ENCODE measurements at regions not wholly inside any gene's neighbourhood (a gene's known extent, or its start where the extent isn't known, plus 50 kb on each side); places are given as distances from the start of the nearest gene placed in this dataset.

- in situ Hi-C loops (cut with MboI; ENCODE audit: low sequenced_read_pairs, unreplicated experiment): no loop called here
- TF ChIP-seq CTCF (IDR thresholded peaks at IDR 0.05; ENCODE audit: borderline replicate concordance, control extremely low read depth, extremely low read depth, insufficient read depth, missing control alignments): no peak
- no peak for DNase-seq (ENCODE audit: low spot score)
These were observed 192.2 kb upstream of the SYNDIG1 start for GRCh38 chr20:24277196-24277595.

- DNase-seq (ENCODE audit: low spot score): no peak
- TF ChIP-seq CTCF (IDR thresholded peaks at IDR 0.05; ENCODE audit: borderline replicate concordance, control extremely low read depth, extremely low read depth, insufficient read depth, missing control alignments): no peak
- in situ Hi-C loops (cut with MboI; ENCODE audit: low sequenced_read_pairs, unreplicated experiment): no loop called here
These were observed 193.3 kb upstream of the SYNDIG1 start for GRCh38 chr20:24275946-24276705.

GRCh38 chr20:24273251-24273650 is 196.2 kb upstream of the SYNDIG1 start:
- no peak for TF ChIP-seq CTCF (IDR thresholded peaks at IDR 0.05; ENCODE audit: borderline replicate concordance, control extremely low read depth, extremely low read depth, insufficient read depth, missing control alignments)
- DNase-seq (ENCODE audit: low spot score): no peak
- in situ Hi-C loops (cut with MboI; ENCODE audit: low sequenced_read_pairs, unreplicated experiment): no loop called here

GRCh38 chr20:24261351-24261750 is 208.1 kb upstream of the SYNDIG1 start:
- no peak for TF ChIP-seq CTCF (IDR thresholded peaks at IDR 0.05; ENCODE audit: borderline replicate concordance, control extremely low read depth, extremely low read depth, insufficient read depth, missing control alignments)
- DNase-seq (ENCODE audit: low spot score): no peak
- in situ Hi-C loops (cut with MboI; ENCODE audit: low sequenced_read_pairs, unreplicated experiment): no loop called here

GRCh38 chr20:24257171-24257570 is 212.3 kb upstream of the SYNDIG1 start:
- TF ChIP-seq CTCF (IDR thresholded peaks at IDR 0.05; ENCODE audit: borderline replicate concordance, control extremely low read depth, extremely low read depth, insufficient read depth, missing control alignments): no peak
- in situ Hi-C loops (cut with MboI; ENCODE audit: low sequenced_read_pairs, unreplicated experiment): no loop called here
- DNase-seq (ENCODE audit: low spot score): no peak

GRCh38 chr20:24256307-24256706 is 213.1 kb upstream of the SYNDIG1 start:
- TF ChIP-seq CTCF (IDR thresholded peaks at IDR 0.05; ENCODE audit: borderline replicate concordance, control extremely low read depth, extremely low read depth, insufficient read depth, missing control alignments): no peak
- no peak for DNase-seq (ENCODE audit: low spot score)
- in situ Hi-C loops (cut with MboI; ENCODE audit: low sequenced_read_pairs, unreplicated experiment): no loop called here

Data from GM13976 (cell line).